ENCODE measurements at regions not wholly inside any gene's neighbourhood (a gene's known extent, or its start where the extent isn't known, plus 50 kb on each side); places are given as distances from the start of the nearest gene placed in this dataset.
"Not testable (repeated sequence)": the region's sequence is repeated elsewhere in the genome, so short reads cannot be mapped to it uniquely, and the experiment has no call there.

DNA sequence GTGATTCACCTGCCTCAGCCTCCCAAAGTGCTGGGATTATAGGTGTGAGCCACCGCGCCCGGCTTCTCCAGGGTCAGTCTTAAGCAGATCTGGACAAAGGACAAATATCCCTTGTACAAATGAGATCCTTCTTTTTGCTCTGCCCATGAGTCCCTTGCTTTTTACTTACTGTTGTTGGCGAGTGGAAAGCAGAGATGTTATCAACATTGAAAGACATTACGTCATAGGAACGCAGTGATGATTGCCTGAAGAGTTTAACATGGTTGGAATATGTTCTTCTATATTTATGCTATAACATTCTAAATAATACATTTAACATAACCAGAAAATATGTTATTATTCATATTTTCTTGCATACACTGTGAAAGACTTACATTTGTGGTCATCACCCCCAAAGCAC is 644.3 kb upstream of the LRRN3 start:
- ATAC-seq (no peak), DNase-seq (ENCODE audit: low spot score) (no peak)
- Mint-ChIP-seq H3K27ac (no peak overlapping the region), H3K4me1 (ENCODE audit: low read depth in 2 of 2) (no peaks in the 10 kb centered on the region), H3K36me3 (no peaks in the 10 kb centered on the region), H3K4me3 (no peak overlapping the region), H3K9me3 (peaks cover 10% of the 10 kb centered on the region), H3K27me3 (no peaks in the 10 kb centered on the region)

DNA sequence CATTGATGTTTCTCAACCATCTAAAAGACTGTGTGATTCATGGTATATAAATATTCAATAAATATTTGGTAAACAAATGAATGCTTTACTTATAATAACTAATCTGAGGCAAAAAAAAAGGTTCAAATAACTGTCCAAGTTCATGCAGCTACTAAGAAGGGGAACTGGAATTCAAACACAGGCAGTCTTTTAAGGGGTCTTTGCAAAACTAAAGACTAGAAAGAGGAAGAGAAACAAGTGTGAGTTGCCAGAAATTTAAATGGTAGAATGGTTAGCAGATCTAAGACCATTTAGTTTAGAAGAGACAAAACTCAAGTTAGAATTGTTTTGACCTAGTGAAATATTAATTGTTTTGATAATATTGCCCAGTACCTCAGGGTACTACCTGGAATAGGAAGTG is 642.0 kb upstream of the LRRN3 start:
- ATAC-seq (no peak), DNase-seq (ENCODE audit: low spot score) (no peak)
- Mint-ChIP-seq H3K9me3 (peaks cover 12% of the 10 kb centered on the region), H3K27ac (no peak overlapping the region), H3K27me3 (no peaks in the 10 kb centered on the region), H3K4me3 (no peak overlapping the region), H3K36me3 (no peaks in the 10 kb centered on the region), H3K4me1 (ENCODE audit: low read depth in 2 of 2) (no peaks in the 10 kb centered on the region)

DNA sequence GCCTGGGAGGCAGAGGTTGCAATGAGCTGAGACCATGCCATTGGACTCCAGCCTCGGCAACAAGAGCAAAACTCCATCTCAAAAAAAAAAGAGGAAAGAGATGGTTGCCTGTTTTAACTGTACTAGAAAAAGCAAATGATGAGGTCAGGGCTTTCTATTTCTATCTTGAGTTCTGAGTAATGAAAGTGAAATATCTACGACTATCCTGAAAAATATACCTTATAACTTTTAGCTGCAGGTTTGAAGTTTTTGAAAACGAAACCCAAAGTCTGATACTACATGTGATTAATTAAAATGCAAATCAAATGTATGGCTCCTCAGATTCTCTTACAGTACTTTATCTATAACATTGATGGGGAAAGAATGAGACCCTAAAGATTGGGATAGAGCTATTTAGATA is 636.2 kb upstream of the LRRN3 start:
- Mint-ChIP-seq H3K4me1 (ENCODE audit: low read depth in 2 of 2) (no peaks in the 10 kb centered on the region), H3K27ac (no peak overlapping the region), H3K36me3 (no peaks in the 10 kb centered on the region), H3K4me3 (no peak overlapping the region), H3K27me3 (no peaks in the 10 kb centered on the region), H3K9me3 (peaks cover 14% of the 10 kb centered on the region)
- no peak for ATAC-seq
- no peak for DNase-seq (ENCODE audit: low spot score)

DNA sequence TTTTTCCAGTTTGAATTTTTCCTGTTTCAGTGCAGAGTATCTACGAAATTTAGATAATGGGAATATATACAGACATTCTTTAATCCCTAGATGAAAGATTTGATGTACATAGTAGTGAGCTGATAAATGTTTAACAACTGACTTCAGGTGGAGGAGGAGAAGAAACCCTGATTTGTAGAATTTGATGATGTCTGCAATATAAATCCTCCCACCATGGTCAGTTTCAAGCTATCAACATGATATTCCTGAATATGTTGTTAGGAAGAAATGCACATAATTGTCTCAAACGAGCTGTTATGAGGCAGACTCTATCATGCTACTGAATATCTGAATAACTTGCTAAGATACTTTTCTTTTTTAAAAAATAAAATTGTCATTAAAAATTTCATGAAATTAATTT is 629.3 kb upstream of the LRRN3 start:
- H3K9me3 Mint-ChIP-seq: peaks cover 16% of the 10 kb centered on the region
- H3K4me3 Mint-ChIP-seq: no peak overlapping the region
- no peaks in the 10 kb centered on the region for H3K4me1 Mint-ChIP-seq (ENCODE audit: low read depth in 2 of 2)
- H3K27ac Mint-ChIP-seq: no peak overlapping the region
- peaks cover 5% of the 10 kb centered on the region for H3K36me3 Mint-ChIP-seq
- no peak for DNase-seq (ENCODE audit: low spot score)
- no peaks in the 10 kb centered on the region for H3K27me3 Mint-ChIP-seq
- ATAC-seq: no peak

DNA sequence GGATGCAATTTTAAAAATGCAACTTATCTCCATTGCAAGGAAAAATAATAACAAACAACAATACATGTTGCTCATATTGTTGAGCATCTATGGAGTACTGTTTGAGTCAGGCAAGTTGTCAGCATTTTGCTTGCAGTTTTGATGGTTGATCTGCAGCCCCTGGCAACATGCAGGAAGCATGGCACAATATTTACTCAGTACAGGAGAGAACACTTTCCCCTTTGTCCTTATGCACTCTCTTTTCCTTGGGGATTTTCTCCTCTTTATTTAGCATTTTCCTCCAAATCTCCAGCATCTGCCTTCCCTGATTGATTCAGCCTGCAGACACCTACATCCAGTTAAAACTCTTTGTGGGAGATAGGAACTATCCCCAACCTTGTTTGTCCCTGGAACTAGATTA is 620.5 kb upstream of the LRRN3 start:
- H3K36me3 Mint-ChIP-seq: peaks cover 9% of the 10 kb centered on the region
- H3K4me1 Mint-ChIP-seq (ENCODE audit: low read depth in 2 of 2): no peaks in the 10 kb centered on the region
- no peak overlapping the region for H3K4me3 Mint-ChIP-seq
- DNase-seq (ENCODE audit: low spot score): no peak
- H3K27me3 Mint-ChIP-seq: no peaks in the 10 kb centered on the region
- H3K27ac Mint-ChIP-seq: no peak overlapping the region
- H3K9me3 Mint-ChIP-seq: peaks cover 23% of the 10 kb centered on the region
- no peak for ATAC-seq

DNA sequence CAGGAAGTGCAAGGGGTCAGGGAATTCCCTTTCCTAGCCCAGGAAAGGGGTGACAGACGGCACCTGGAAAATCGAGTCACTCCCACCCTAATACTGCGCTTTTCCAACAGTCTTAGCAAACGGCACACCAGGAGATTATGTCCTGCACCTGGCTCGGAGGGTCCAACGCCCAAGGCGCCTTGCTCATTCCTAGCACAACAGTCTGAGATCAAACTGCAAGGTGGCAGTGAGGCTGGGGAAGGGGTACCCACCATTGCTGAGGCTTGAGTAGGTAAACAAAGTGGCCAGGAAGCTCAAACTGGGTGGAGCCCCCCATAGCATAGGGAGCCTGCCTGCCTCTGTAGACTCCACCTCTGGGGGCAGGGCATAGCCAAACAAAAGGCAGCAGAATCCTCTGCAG is 618.5 kb upstream of the LRRN3 start:
- not testable (repeated sequence) for H3K27ac Mint-ChIP-seq; H3K4me1 Mint-ChIP-seq (ENCODE audit: low read depth in 2 of 2); H3K36me3 Mint-ChIP-seq; ATAC-seq; DNase-seq (ENCODE audit: low spot score); H3K4me3 Mint-ChIP-seq; H3K27me3 Mint-ChIP-seq
- peaks cover 20% of the 10 kb centered on the region for H3K9me3 Mint-ChIP-seq

DNA sequence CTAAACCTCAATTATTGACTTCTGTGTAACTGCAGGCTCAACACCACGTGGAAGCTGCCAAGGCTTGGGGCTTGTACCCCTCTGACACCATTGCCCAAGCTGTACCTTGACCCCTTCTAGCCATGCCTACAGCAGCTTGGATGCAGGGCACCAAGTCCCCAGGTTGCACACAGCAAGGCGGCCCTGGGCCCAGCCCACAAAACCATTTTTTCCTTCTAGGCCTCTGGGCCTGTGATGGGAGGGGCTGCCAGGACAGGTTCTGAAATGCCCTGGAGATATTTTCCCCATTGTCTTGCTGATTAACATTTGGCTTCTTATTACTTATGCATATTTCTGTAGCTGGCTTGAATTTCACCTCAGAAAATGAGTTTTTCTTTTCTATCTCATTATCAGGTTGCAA is 610.0 kb upstream of the LRRN3 start:
- peaks cover 11% of the 10 kb centered on the region for H3K9me3 Mint-ChIP-seq
- H3K27me3 Mint-ChIP-seq: no peaks in the 10 kb centered on the region
- ATAC-seq (no peak), DNase-seq (ENCODE audit: low spot score) (no peak)
- no peaks in the 10 kb centered on the region for H3K4me1 Mint-ChIP-seq (ENCODE audit: low read depth in 2 of 2)
- peaks cover 5% of the 10 kb centered on the region for H3K36me3 Mint-ChIP-seq
- H3K4me3 Mint-ChIP-seq: no peak overlapping the region
- no peak overlapping the region for H3K27ac Mint-ChIP-seq

DNA sequence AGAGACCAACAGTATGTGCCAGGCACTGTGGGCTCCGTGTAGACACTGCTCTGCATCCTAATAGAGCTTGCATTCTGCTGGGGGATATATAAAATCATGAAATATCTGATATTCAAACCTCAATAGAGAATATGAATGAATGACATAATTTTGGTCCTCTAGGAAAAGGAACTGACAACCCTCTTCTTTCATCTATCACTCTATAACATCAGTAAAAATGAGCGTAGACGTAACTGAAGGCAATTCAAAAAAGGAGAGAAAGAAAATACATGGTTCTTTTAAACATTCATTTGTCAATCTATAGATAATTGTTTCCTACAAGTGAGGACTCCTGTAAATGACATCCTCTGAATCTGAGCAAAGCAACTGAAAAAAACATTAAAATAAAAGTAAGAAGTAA is 607.4 kb upstream of the LRRN3 start:
- no peak overlapping the region for H3K4me3 Mint-ChIP-seq
- DNase-seq (ENCODE audit: low spot score) (no peak), ATAC-seq (no peak)
- no peaks in the 10 kb centered on the region for H3K4me1 Mint-ChIP-seq (ENCODE audit: low read depth in 2 of 2)
- H3K27ac Mint-ChIP-seq: no peak overlapping the region
- H3K27me3 Mint-ChIP-seq: no peaks in the 10 kb centered on the region
- H3K36me3 Mint-ChIP-seq: peaks cover 5% of the 10 kb centered on the region
- peaks cover 15% of the 10 kb centered on the region for H3K9me3 Mint-ChIP-seq

DNA sequence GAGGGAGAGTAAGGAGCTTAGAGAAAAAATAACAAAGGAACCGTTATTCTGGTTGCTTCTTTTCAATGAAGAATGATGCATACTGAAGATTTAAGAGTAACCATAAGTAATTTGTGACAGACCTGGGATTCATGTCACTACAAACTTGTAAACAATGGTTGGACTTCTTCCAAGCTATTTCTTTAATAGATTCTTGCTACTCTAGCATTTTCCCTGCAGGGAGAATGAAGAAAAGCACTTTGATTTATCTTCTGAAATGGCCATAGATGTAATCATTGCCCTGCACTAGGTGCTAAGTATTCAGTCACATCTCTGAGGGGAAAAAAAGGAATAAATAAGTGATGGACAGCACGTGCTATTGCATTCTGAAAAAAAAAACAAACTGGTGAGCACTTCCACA is 606.6 kb upstream of the LRRN3 start:
- DNase-seq (ENCODE audit: low spot score) (no peak), ATAC-seq (no peak)
- Mint-ChIP-seq H3K36me3 (no peaks in the 10 kb centered on the region), H3K9me3 (peaks cover 12% of the 10 kb centered on the region), H3K4me1 (ENCODE audit: low read depth in 2 of 2) (no peaks in the 10 kb centered on the region), H3K27me3 (no peaks in the 10 kb centered on the region), H3K4me3 (no peak overlapping the region), H3K27ac (no peak overlapping the region)

DNA sequence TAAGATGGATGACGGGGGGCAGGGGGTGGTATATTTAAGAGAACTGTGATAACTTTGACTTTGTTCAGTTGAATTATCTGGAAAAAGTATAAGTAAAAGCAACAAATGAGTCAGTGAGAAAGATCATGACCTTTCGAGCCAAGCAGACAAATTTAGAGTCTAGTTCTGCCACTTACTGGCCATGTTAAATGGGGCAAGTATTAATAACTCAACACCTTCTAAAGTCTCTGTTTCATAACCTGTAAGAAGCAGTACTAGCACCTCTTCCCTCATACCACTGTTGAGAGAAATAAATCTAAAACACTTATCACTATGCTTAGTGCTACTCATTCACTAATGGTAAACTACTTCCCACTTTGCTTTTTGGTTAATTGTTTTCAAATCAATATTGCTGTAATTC is 604.4 kb upstream of the LRRN3 start:
- Mint-ChIP-seq H3K9me3 (peaks cover 16% of the 10 kb centered on the region), H3K4me1 (ENCODE audit: low read depth in 2 of 2) (no peaks in the 10 kb centered on the region), H3K4me3 (no peak overlapping the region), H3K27me3 (no peaks in the 10 kb centered on the region), H3K27ac (no peak overlapping the region), H3K36me3 (no peaks in the 10 kb centered on the region)
- ATAC-seq: no peak
- DNase-seq (ENCODE audit: low spot score): no peak

DNA sequence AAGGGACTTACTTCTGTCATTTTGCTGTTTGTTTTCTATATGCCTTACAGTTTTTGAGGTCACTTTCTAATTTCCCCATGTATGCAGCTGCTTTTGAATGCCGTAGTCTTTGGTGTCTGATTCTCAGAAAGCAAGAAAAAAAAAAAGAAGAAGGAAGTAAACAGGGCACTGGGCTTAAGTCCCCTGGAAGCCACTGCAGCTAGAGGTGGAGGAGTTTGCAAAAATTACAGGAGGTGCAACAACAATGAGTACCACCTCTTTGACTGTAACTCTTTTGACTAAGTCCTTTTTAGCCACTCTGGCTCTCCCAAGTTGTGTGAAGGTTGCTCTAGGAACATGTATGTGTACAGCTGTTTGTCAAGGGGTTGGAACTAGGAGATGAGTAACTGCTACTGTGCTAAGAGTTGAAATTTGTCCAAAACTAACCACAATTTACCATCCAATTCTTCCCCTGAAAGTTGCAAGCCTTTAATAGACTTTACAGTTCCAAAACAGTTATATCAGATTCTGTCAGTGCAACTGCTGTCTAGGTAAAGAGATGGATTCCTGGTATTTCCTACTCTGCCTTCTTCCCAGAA is 588.0 kb upstream of the LRRN3 start:
- Mint-ChIP-seq H3K27me3 (no peaks in the 10 kb centered on the region), H3K36me3 (no peaks in the 10 kb centered on the region), H3K9me3 (peaks cover 9% of the 10 kb centered on the region), H3K4me1 (ENCODE audit: low read depth in 2 of 2) (no peaks in the 10 kb centered on the region), H3K4me3 (no peak overlapping the region), H3K27ac (no peak overlapping the region)
- ATAC-seq (no peak), DNase-seq (ENCODE audit: low spot score) (no peak)

DNA sequence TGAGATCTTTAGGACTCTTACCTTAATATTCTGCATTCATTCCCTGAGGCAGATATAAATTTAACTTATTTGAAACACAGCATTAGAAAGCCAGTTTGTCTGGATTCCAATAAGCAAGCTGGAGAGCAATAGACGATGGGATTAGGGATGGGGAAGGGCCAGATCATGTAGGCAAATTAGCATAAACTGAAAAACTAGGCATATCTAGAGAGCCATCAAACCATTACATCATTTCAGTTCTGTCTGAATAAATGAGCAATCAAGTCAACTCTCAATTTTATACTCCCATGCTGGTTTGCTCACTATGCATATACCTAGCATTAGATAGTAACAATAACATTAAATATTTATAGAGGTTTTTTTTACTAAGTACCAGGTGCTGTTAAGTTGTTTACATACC is 583.6 kb upstream of the LRRN3 start:
- H3K36me3 Mint-ChIP-seq: no peaks in the 10 kb centered on the region
- ATAC-seq: no peak
- H3K4me3 Mint-ChIP-seq: no peak overlapping the region
- H3K9me3 Mint-ChIP-seq: peaks cover 12% of the 10 kb centered on the region
- no peaks in the 10 kb centered on the region for H3K4me1 Mint-ChIP-seq (ENCODE audit: low read depth in 2 of 2)
- no peak for DNase-seq (ENCODE audit: low spot score)
- no peak overlapping the region for H3K27ac Mint-ChIP-seq
- no peaks in the 10 kb centered on the region for H3K27me3 Mint-ChIP-seq

DNA sequence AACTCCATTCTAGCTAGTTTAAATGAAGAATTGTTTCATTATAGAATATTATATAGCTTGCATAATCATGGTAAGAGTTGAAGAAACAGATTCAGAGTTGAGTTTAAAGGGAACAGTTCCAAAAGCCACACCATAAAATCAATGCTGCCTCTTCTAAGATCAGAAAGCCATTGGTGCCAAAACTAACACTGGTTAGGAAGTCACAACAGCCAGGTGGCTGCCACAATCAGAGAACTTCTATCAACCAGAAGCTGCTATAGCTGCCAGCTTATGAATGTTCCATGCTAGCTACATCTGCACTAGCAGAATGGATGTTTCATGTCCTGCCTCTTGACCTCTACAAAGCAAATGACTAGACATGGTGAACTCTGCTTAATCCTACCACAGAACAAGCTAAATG is 583.1 kb upstream of the LRRN3 start:
- no peak overlapping the region for H3K27ac Mint-ChIP-seq

DNA sequence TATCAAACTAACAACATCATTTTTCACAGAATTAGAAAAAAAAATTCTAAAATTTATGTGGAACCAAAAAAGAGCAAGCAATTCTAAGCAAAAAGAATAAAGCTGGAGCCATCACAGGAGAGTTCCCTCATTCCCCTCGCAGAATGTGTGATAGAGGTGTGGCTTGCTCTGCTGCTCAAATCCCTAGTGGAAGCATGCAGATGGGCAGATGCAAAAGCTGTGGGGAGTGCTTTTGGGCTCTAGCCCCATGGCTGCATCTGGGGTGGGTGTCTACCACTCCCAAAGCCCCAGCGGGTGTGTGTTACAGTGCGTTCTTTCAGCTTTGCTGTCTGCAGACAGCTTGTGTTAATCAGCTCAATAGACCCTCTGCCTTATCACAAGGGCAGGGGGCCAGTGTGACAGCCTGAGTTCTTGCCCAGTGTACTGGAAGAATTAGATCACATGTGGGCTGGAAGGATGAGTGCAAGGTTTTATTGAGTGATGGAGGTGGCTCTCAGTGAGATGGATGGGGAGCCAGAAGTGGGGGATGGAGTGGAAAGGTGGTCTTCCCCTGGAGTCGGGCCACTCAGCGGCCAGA is 575.9 kb upstream of the LRRN3 start:
- H3K4me1 Mint-ChIP-seq (ENCODE audit: low read depth in 2 of 2); H3K9me3 Mint-ChIP-seq; H3K4me3 Mint-ChIP-seq; H3K36me3 Mint-ChIP-seq; DNase-seq (ENCODE audit: low spot score); H3K27ac Mint-ChIP-seq; H3K27me3 Mint-ChIP-seq; ATAC-seq: not testable (repeated sequence)

More for the DNA sequence above, 583.1 kb upstream of the LRRN3 start:
- no peaks in the 10 kb centered on the region for H3K36me3 Mint-ChIP-seq
- H3K4me1 Mint-ChIP-seq (ENCODE audit: low read depth in 2 of 2): no peaks in the 10 kb centered on the region
- ATAC-seq (no peak), DNase-seq (ENCODE audit: low spot score) (no peak)
- H3K9me3 Mint-ChIP-seq: peaks cover 12% of the 10 kb centered on the region
- H3K4me3 Mint-ChIP-seq: no peak overlapping the region
- no peaks in the 10 kb centered on the region for H3K27me3 Mint-ChIP-seq

DNA sequence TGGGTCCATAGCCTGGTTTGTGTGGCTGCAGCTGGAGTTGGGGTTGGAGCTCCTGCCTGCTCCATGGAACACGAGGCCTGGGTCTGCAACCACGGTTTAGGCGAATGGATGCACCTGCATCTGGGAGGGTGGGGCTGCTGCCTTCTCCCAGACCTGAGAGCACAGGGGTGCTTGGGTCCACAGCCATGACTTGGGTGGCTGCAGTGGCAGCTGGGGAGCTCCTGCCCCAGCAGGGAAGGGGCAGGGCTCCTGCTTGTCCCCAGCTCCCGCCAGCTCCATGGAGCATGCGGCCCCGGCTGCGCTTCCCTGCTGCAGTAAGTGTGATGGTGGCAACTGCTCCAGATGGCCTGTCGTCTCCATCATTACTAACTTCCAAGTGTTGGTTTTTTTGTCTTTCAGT is 571.1 kb upstream of the LRRN3 start:
- ATAC-seq (no peak), DNase-seq (ENCODE audit: low spot score) (no peak)
- H3K4me3 Mint-ChIP-seq: no peak overlapping the region
- no peaks in the 10 kb centered on the region for H3K4me1 Mint-ChIP-seq (ENCODE audit: low read depth in 2 of 2)
- peaks cover 4% of the 10 kb centered on the region for H3K36me3 Mint-ChIP-seq
- H3K27ac Mint-ChIP-seq: no peak overlapping the region
- no peaks in the 10 kb centered on the region for H3K27me3 Mint-ChIP-seq
- H3K9me3 Mint-ChIP-seq: peaks cover 19% of the 10 kb centered on the region
